ENCODE measurements at regions not wholly inside any gene's neighbourhood (a gene's known extent, or its start where the extent isn't known, plus 50 kb on each side); places are given as distances from the start of the nearest gene placed in this dataset.
A peak's percentile ranks its signal among the peaks of the same experiment; 100 is the strongest.
"Not testable (repeated sequence)": the region's sequence is repeated elsewhere in the genome, so short reads cannot be mapped to it uniquely, and the experiment has no call there.

GRCh38 chr14:38605193-38606114, 349.6 kb upstream of the CLEC14A start:
- Histone ChIP-seq H3K27ac (no peak overlapping the region), H3K27me3 (no peaks in the 10 kb centered on the region), H3K9me3 (peaks cover 0 to 8% (median 0%) of the 10 kb centered on the region in 11 donors), H3K4me1 (no peaks in the 10 kb centered on the region), H3K4me3 (no peak overlapping the region), H3K36me3 (no peaks in the 10 kb centered on the region)
- WGBS, 2 donors: 81 to 86% methylated on average over 3 of the region's 3 CpGs
- DNase-seq: no peak
- no peak for ATAC-seq
- TF ChIP-seq CTCF (IDR thresholded peaks at IDR 0.05): peak in 1 of 9 donors; percentile 4
- intact Hi-C loops (cut with DNase I): no loop called here

- H3K9me3 ChIP-seq; H3K4me3 ChIP-seq; ATAC-seq; H3K27ac ChIP-seq; H3K4me1 ChIP-seq; intact Hi-C loops (cut with DNase I); H3K27me3 ChIP-seq; H3K36me3 ChIP-seq; DNase-seq: not testable (repeated sequence)
- 63 to 78% methylated on average over 2 of the region's 2 CpGs for WGBS, 2 donors
- TF ChIP-seq CTCF (IDR thresholded peaks at IDR 0.05): peak in 3 of 9 donors; percentile 19 to 36 (median 22)
Observed at GRCh38 chr14:38600572-38600971, 344.7 kb upstream of the CLEC14A start.

GRCh38 chr14:38593476-38593875, 337.6 kb upstream of the CLEC14A start:
- H3K27ac ChIP-seq: peak overlapping the region in 6 of 10 donors; percentile 43 to 82 (median 61)
- no peaks in the 10 kb centered on the region for H3K36me3 ChIP-seq
- ATAC-seq: peak in 5 of 8 donors; percentile 30 to 53 (median 45)
- H3K9me3 ChIP-seq: peaks cover 0 to 8% (median 0%) of the 10 kb centered on the region in 11 donors
- WGBS, 2 donors: 35 to 74% methylated on average over 4 of the region's 4 CpGs
- no peaks in the 10 kb centered on the region for H3K27me3 ChIP-seq
- peaks cover 0 to 12% (median 0%) of the 10 kb centered on the region in 9 donors for H3K4me1 ChIP-seq
- no peak for TF ChIP-seq CTCF (IDR thresholded peaks at IDR 0.05)
- no peak for DNase-seq
- no peak overlapping the region for H3K4me3 ChIP-seq
- intact Hi-C loops (cut with DNase I): loop anchor here in 1 of 10 donors (10.0 kb wide), 1 partner anchor 339 kb away; the partner anchor contains the start of gene CLEC14A

- intact Hi-C loops (cut with DNase I): loop anchor here in 1 of 10 donors (10.0 kb wide), 1 partner anchor 338 kb away; the partner anchor contains the start of gene CLEC14A
- Histone ChIP-seq H3K9me3 (peaks cover 0 to 13% (median 0%) of the 10 kb centered on the region in 11 donors), H3K27ac (peak overlapping the region in 6 of 10 donors; percentile 43 to 82 (median 61)), H3K27me3 (no peaks in the 10 kb centered on the region), H3K4me1 (peaks cover 0 to 12% (median 0%) of the 10 kb centered on the region in 9 donors), H3K4me3 (no peak overlapping the region), H3K36me3 (no peaks in the 10 kb centered on the region)
- TF ChIP-seq CTCF (IDR thresholded peaks at IDR 0.05): no peak
- ATAC-seq (peak in 7 of 8 donors; percentile 47 to 95 (median 93)), DNase-seq (peak in 1 of 2 donors; percentile 50)
- 68 to 80% methylated on average over 8 of the region's 8 CpGs for WGBS, 2 donors
Observed at GRCh38 chr14:38592764-38593442, 337.0 kb upstream of the CLEC14A start.

Measured in heart right ventricle (tissue), 16 donors.